HG03565 (cell line): ENCODE measurements at regions not wholly inside any gene's neighbourhood (a gene's known extent, or its start where the extent isn't known, plus 50 kb on each side); places are given as distances from the start of the nearest gene placed in this dataset.
"Not testable (repeated sequence)": the region's sequence is repeated elsewhere in the genome, so short reads cannot be mapped to it uniquely, and the experiment has no call there.

ENCODE experiments used
- ATAC-seq: cut with Tn5 transposase; IDR thresholded peaks from one replicate; pipeline ENCODE4 v1.9.1; 2021; ENCODE audit warnings: mild to moderate bottlenecking, moderate library complexity; ENCODE audit not compliant: unreplicated experiment

DNA sequence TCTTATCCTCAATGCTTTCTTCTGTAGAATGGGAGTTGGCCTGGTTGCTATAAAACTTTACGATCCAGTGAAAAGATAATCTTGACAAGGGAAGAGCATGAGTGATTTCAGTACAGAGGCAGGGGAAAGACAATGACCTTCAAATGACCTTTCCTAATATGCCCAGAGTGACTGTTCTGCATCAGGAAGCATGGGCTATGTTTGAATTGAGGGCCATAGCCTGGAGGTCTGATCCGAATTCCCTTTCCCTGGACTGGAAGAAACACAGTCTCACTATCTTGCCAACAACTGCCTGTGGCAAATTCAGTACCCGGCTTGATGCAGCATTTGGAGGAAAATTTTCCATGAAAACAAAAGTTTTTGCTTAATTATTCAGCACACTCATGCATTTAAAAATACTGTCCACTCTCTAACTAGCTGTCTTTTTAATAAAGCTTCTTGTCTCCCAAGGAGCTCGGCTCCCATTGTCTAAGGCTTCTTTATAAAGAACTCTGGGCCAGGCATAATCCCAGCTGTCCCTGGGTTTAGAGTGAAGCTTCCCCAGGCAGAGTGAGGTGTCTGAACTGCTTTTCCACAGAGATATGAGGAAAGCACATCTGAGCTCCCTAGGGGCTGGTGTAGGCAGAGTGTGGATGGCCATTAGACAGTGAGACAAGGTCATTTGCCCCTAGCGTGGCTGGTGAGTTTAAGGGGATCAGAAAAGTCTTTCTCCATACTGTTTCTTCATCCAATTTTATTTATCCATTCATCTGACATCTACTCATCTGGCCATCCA is 132.7 kb upstream of the CADM1 start:
- ATAC-seq: no peak

- ATAC-seq: not testable (repeated sequence)
Observed at GRCh38 chr11:115633977-115634376, 129.8 kb upstream of the CADM1 start.

- no peak for ATAC-seq
Observed at GRCh38 chr11:115632061-115632460, 127.8 kb upstream of the CADM1 start.

- ATAC-seq: no peak
Observed at GRCh38 chr11:115631609-115632008, 127.4 kb upstream of the CADM1 start.

GRCh38 chr11:115630214-115630613 is 126.0 kb upstream of the CADM1 start:
- ATAC-seq: no peak

DNA sequence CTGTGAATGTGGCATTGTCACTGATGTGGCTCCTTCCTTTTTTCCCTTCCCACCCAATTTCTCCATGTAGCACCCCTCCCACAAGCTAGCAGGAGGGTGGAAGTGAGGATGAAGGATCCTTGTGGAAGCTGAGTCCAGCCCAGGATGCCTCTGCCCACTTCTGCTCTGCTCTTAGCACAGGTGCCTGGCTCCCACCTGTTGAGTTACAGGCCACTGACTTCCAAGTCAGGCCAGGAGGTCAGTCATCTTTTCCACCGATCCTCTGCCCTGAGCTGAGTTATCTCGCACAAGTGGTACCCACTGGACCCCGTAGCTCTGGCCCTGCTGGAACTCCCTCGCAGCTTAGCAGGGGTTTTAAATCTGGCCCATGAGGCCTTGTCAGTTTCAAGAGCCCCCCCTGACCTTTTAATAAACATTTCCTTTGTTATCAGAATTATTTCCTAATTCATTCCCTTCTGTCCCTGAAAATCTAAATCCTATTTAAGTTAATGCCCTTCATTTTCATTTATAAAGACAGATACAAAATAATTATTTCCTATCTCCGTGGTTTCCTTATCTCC is 125.3 kb upstream of the CADM1 start:
- no peak for ATAC-seq

- no peak for ATAC-seq
Observed at GRCh38 chr11:115627666-115628460, 123.6 kb upstream of the CADM1 start.

- no peak for ATAC-seq
Observed at GRCh38 chr11:115627071-115627470, 122.9 kb upstream of the CADM1 start.

DNA sequence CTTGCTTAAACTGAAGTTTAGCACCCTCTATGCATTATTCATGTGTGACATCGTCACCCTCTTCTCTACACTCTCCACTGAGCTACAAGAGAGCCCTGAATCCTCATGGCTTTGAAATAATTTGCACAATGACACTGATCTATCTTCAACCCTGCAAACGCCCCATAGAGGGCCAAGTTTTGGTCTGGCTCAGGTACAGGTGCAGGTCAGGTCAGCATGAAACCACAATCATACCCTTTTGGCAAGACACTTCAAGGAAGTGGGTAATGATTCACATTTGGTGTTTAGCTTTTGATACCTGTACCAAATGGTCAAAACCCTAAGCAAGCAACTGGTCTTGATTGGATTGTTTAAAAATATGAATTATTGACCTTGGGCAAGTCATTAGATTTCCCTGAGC is 122.2 kb upstream of the CADM1 start:
- no peak for ATAC-seq

- no peak for ATAC-seq
Observed at GRCh38 chr11:115625502-115625901, 121.3 kb upstream of the CADM1 start.

DNA sequence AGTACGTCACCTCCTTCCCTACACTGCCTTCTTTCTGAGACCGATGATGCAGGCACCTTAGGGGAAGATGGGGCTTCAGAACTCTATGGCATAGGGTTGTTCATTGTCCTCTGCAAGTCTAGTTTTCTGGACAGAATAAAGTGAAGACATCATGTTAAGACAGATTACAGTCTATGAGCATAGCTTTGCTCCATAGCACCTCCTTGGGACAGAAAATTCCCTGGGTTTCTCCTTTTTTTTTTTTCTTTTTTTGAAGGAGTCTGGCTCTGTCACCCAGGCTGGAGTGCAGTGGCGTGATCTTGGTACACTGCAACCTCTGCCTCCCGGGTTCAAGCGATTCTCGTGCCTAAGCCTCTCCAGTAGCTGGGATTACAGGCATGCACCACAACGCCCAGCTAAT is 119.8 kb upstream of the CADM1 start:
- no peak for ATAC-seq

DNA sequence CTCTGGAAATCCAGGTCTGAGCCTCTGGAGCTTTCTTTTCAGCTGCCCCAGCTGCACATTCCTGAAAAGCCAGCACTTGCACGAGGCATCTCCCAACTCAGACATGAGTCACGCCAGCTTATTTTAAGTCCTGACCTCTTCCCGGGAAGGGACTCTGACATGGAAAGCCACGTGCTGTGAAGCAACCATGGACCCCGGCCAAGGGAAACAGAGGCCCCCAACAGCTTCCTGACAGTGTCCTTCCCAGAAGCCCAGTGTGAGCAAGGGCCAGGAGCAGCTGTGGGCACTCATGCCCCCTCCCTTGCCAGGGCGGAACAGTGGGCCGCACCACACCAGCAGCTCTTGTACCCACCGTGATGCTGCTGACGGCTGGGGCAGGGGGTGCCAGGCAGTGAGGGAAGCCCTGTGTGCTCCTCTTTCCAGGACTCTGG is 118.8 kb upstream of the CADM1 start:
- no peak for ATAC-seq

DNA sequence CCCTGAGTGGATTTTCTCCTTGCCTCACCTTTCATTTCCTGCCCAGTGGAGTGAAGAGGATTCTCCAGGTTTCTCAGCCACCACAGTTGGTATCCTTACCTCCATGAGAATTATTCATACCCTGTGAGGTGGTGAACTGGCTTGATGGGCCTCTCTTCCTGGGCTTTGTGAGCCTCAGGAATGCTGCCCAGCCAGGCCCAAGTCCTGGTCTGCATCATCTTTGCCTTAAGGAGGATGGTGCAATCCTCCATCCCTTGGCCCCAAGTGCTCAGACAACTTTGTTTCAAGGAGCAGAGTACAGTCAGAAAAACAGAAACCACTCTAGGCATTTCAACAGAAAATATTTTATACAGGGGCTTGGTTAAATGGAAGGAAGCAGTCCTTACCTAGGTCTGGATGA is 114.2 kb upstream of the CADM1 start:
- ATAC-seq: no peak

DNA sequence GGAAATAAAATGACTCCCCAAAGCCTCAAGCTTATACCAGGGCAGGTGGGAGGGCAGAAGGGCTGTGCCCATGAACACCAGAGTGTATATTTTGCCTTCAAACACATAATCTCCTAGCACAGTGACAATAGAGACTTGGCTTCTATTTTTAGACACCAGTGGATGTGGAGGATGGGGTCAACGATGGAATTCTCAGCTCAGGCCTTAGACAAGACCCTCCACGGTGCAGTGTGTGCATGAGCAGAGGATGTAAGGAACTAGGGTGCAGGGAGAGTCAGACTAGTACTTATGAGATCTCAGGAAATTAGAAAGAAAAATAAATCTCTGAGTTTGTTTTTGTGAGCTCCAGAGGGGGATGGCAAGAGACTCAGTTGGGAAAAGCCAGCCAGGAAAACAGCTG is 113.6 kb upstream of the CADM1 start:
- ATAC-seq: no peak

- ATAC-seq: no peak
Observed at GRCh38 chr11:115616971-115617370, 112.8 kb upstream of the CADM1 start.

DNA sequence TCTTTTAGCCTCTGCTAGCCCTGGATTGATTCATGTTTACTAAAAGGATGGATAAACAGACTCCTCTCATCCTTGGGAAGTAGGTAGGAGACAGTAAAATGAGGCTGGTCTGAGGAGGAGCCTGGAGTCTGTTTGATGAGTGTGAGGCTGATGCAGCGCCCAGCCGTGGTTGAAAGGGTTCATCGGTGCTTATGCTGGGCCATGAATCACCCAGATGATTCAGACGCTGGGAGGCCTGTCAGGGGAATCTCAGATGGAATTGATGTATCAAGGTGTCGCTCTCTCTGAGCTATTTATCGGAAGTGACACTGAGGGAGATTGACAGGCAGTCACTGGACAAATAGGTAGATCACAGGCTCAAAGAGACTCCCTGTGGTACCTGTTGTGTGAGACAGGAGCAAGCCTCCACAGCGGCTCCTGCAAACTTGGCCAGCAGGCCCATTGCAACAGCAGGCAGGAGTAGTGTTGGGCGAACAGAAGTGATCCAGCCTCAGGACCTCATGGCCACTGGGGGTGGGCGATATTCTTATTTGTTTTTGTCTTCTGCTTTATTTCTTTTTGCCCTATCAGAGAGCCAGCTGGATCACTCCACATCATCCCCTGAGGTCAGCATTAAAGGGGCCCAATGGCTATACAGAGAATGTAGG is 109.9 kb upstream of the CADM1 start:
- ATAC-seq: no peak

- no peak for ATAC-seq
Observed at GRCh38 chr11:115613004-115613403, 108.8 kb upstream of the CADM1 start.

- no peak for ATAC-seq
Observed at GRCh38 chr11:115612046-115612730, 108.0 kb upstream of the CADM1 start.

DNA sequence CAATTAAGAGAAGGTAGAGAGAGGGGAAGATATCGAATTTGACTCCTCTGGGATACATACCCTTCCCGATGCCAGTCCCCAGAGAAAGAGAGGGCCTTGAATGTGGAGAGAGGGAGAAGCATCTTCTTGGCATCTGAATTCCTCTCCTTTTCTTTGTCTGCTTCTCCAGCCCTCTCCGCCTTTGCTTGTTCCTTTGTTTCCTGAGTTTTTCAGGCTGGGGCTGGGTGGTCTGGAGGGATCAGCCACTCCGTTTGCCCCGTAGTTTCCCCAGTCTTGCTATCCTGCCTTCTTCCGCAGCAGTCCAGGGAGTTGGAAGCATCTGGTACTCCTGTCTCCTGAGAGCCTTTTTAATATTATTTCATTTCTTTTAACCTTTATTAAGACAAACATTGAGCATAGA is 107.1 kb upstream of the CADM1 start:
- ATAC-seq: no peak

DNA sequence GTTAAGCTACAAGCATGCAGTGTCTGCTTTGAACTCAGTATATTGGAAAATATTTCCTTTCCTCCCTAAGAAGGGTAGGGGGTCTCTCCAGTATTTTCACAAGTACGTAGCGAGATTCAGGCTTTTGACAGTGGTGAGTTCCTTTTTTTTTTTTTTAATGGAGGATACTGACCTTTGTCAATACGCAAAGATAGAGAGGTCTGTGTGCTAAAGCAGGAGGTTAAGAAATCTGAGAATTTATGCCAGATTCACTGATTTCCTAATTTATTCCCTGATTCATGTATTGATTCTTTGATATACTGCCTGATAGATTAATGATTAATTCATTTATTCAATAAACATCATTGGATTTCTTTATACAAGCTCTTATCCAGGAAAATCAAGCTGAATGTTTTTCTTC is 106.7 kb upstream of the CADM1 start:
- no peak for ATAC-seq

- ATAC-seq: not testable (repeated sequence)
Observed at GRCh38 chr11:115610234-115610633, 106.0 kb upstream of the CADM1 start.
